Hippocampal formation (tissue), 2 donors: ENCODE measurements at regions not wholly inside any gene's neighbourhood (a gene's known extent, or its start where the extent isn't known, plus 50 kb on each side); places are given as distances from the start of the nearest gene placed in this dataset.

ENCODE experiments used
- DNase-seq, 2 donors: peaks; one replicate each; lab custom pipeline; 2025; lab: John Stamatoyannopoulos, UW

- no peak for DNase-seq
Measured at GRCh38 chr4:92106816-92107215, 196.9 kb upstream of the GRID2 start.

DNA sequence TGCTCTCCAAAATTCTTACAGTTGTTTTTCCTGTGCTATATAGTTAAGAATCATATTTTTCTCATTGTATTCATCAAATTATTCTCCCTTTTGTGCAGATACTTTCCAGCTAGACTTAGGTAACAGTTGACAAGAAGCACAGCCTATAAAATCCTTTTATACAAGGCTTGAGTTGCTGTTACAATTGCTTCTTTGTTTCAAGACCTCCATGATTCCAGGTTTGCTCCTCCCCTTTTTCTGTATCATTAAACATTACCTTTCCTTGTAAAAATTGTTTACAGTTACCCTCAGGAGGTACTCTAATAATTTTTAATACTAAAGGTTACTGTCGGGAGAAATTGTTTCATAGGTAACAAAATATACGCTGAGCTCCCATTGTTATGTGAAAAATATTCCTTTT lies 192.3 kb upstream of the GRID2 start:
- DNase-seq: no peak

- no peak for DNase-seq
Measured at GRCh38 chr4:92112805-92113204, 191.0 kb upstream of the GRID2 start.

- DNase-seq: no peak
Measured at GRCh38 chr4:92120810-92121498, 182.8 kb upstream of the GRID2 start.

- no peak for DNase-seq
Measured at GRCh38 chr4:92122911-92123310, 180.9 kb upstream of the GRID2 start.

DNA sequence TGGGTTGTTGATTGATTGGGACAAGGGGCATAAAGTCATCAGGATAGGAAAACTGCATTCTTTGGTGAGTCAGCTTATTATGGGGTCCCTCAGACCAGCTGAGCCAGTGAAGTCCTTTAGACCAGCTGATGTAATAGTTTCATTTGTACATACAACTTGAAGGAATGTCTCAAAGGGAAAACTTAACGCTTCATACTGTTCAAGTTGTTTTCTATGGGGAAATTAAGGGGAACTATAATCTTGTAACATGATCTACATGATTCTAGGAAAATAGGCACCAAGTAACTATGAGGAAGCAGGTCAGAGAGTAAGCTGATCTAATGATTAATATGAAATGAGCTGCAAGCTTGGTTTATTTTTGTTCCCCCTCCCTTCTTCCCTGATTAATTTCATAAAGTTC lies 175.1 kb upstream of the GRID2 start:
- no peak for DNase-seq

DNA sequence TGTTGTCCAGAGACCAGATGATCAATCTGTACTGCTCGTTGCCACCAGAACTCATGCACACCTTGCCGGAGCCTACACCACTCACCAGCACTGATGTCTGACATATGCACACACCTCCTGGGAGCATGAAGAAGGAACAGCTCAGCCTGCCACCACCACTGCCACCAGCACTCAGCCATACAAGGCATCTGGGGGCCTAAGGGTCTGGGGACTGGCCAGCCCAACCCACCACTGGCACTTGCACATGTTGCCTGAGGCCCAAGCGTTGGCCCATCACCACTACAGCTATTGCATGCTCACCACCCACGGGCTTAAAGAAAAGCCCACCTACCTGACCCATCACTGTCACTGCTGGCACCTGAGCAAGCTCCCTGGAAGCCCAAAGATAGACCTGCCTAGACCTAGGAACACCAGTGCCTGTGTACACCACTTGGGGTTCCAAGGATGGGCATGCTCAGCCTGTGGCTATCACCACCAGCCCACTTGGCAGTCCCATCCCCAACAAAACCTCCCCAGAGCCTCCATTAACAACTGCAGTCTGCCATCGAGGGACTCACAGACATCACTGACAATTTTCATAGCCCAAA lies 174.3 kb upstream of the GRID2 start:
- no peak for DNase-seq

DNA sequence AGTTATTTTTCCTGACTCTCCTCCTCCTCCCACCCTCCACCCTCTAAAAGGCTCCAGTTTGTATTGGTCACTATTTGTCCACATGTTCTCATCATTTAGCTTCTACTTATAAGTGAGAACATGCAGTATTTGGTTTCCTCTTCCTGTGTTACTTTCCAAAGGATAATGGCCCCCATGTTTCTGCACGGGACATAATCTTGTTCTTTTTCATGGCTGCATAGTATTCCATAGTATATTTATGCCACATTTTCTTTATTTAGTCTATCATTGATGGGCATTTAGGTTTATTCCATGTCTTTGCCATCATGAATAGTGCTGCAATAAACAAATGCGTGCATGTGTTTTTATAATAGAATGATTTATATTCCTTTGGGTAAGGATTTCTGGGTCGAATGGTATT lies 167.3 kb upstream of the GRID2 start:
- DNase-seq: no peak

DNA sequence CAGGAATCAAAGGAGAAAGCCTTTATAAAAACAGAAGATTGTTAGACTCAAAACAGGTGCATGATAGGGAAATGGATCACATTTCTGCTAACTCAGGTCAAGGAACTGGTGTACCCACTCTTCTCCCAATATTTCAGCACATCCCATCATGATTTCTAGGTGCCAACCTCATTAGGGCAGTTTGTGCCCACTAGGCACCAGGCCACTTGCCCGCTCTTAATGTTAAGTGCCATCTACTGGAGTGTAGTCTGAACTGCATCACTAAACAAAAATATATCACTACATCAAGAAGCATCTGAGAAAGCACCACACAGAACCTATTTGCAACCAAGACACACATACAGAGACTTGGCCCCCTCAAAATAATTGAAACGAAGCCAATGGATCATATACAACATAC lies 140.4 kb upstream of the GRID2 start:
- DNase-seq: no peak

DNA sequence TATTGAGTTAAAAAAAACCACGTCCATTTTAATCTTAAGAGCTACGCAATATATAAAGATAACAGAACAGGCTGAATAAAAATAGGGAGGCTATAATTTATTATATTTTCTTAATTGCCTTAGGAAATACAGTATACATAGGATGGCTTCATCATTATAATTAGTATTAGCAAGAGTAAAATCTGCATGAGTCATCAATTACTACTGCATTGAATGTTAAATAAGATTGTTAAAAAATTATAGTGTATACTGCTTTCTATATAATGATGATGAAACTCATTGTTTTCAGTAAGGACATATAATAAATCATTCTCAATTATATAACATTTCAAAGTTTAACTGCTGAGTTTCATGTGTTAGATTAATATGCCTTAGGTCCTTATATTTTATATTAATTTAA lies 133.4 kb upstream of the GRID2 start:
- no peak for DNase-seq

DNA sequence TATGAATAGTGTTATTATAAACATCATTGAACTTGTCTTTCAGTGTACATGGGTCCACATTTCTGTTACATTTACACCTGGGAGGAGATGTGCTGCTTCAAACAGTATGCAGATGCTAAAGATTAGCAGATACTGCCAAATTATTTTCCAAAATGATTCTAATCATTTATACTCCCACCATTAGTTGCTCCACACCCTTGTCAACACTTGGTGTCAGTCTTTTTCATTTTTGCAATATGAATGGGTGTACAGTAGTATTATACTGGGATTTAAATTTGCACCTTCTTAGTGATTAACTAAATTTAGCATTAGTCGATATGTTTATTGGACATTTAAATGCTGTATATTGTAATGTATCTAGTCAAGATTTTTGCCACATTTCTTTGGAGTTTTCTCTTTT lies 131.6 kb upstream of the GRID2 start:
- DNase-seq: no peak

GRCh38 chr4:92175250-92175649 lies 128.5 kb upstream of the GRID2 start:
- DNase-seq: no peak

GRCh38 chr4:92182006-92182735 lies 121.6 kb upstream of the GRID2 start:
- no peak for DNase-seq

GRCh38 chr4:92182736-92183407 lies 120.9 kb upstream of the GRID2 start:
- DNase-seq: no peak

DNA sequence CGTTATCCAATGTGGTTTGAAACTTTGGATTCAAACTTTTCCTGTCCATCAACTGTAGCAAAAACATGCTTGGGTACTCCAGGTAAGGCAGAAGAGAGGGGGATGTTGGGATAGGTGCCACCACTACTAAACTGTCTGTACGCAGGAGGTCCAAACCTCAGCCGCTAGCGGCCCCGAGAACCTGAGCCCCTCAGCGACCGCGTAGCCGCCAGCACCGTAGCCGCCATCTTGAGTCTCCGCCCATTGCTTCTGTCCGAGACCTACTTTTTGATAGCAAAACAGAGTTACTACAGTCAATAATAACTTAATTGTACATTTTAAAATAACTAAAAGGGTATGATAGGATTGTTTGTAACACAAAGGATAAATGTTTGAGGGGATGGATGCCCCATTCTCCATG lies 119.9 kb upstream of the GRID2 start:
- no peak for DNase-seq

GRCh38 chr4:92184566-92184965 lies 119.2 kb upstream of the GRID2 start:
- no peak for DNase-seq

- DNase-seq: no peak
Measured at GRCh38 chr4:92186239-92186638, 117.5 kb upstream of the GRID2 start.

DNA sequence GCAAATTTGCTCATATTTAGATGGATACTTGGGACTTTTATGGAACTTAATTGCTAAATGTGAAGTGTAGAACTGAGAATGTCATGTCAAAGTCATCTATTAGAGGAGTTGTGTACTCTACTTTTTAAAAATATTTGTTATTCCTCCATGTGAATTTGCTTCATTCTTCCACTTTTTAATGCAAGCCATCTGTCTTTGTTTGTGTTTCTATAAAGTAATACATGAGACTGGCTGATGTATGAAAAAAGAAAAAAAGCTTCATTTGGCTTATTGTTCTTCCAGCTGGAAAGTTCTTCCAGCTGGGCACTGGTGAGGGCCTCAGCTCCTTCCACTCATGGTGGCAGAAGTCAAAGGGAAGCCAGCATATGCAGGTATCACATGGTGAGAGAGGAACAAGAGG lies 114.6 kb upstream of the GRID2 start:
- no peak for DNase-seq

GRCh38 chr4:92198711-92199110 lies 105.1 kb upstream of the GRID2 start:
- no peak for DNase-seq

GRCh38 chr4:92199135-92199534 lies 104.6 kb upstream of the GRID2 start:
- DNase-seq: no peak

GRCh38 chr4:92210906-92211305 lies 92.9 kb upstream of the GRID2 start:
- DNase-seq: no peak

- no peak for DNase-seq
Measured at GRCh38 chr4:92215476-92215875, 88.3 kb upstream of the GRID2 start.

DNA sequence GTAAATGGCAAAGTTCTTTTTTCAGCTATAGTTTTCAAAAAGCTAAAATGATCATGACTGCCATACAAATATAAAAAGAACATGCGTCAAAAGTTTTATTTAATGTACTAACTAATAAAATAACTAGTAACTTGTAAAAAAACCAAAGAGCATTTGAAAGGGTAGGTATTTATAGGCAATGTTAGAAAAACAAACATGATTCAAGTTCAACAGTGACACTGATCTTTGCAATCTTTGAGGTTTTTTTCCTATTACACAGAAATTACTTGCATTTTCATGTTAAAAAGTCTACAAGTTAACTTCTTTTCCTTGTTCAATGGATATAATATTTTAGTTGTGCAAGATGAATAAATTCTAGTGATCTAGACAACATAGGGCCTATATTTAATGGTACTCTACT lies 72.3 kb upstream of the GRID2 start:
- DNase-seq: no peak
